ENCODE measurements at regions not wholly inside any gene's neighbourhood (a gene's known extent, or its start where the extent isn't known, plus 50 kb on each side); places are given as distances from the start of the nearest gene placed in this dataset.

GRCh38 chr16:5454349-5454748, 356.8 kb upstream of the EEF2KMT start:
- Mint-ChIP-seq H3K4me3 (ENCODE audit: unreplicated experiment) (no peak overlapping the region), H3K27ac (ENCODE audit: unreplicated experiment) (no peak overlapping the region), H3K27me3 (ENCODE audit: unreplicated experiment) (peaks cover 2% of the 10 kb centered on the region), H3K36me3 (ENCODE audit: unreplicated experiment) (no peaks in the 10 kb centered on the region), H3K4me1 (ENCODE audit: low read depth, unreplicated experiment) (no peaks in the 10 kb centered on the region), H3K9me3 (ENCODE audit: unreplicated experiment) (no peaks in the 10 kb centered on the region)
- TF ChIP-seq CTCF (IDR thresholded peaks at IDR 0.05; ENCODE audit: partially characterized antibody, unreplicated experiment) = no peak
- DNase-seq = no peak

- peaks cover 4% of the 10 kb centered on the region for H3K27me3 Mint-ChIP-seq (ENCODE audit: unreplicated experiment)
Measured at GRCh38 chr16:5451641-5452040, 354.0 kb upstream of the EEF2KMT start.

GRCh38 chr16:5450409-5451104, 353.0 kb upstream of the EEF2KMT start:
- Mint-ChIP-seq H3K36me3 (ENCODE audit: unreplicated experiment) (no peaks in the 10 kb centered on the region), H3K27me3 (ENCODE audit: unreplicated experiment) (peaks cover 4% of the 10 kb centered on the region), H3K4me1 (ENCODE audit: low read depth, unreplicated experiment) (no peaks in the 10 kb centered on the region), H3K4me3 (ENCODE audit: unreplicated experiment) (no peak overlapping the region), H3K27ac (ENCODE audit: unreplicated experiment) (no peak overlapping the region), H3K9me3 (ENCODE audit: unreplicated experiment) (peaks cover 4% of the 10 kb centered on the region)
- DNase-seq = no peak
- no peak for TF ChIP-seq CTCF (IDR thresholded peaks at IDR 0.05; ENCODE audit: partially characterized antibody, unreplicated experiment)

More at GRCh38 chr16:5451641-5452040, 354.0 kb upstream of the EEF2KMT start:
- no peak for TF ChIP-seq CTCF (IDR thresholded peaks at IDR 0.05; ENCODE audit: partially characterized antibody, unreplicated experiment)
- Mint-ChIP-seq H3K27ac (ENCODE audit: unreplicated experiment) (no peak overlapping the region), H3K9me3 (ENCODE audit: unreplicated experiment) (peaks cover 4% of the 10 kb centered on the region), H3K36me3 (ENCODE audit: unreplicated experiment) (no peaks in the 10 kb centered on the region), H3K4me1 (ENCODE audit: low read depth, unreplicated experiment) (no peaks in the 10 kb centered on the region), H3K4me3 (ENCODE audit: unreplicated experiment) (no peak overlapping the region)
- no peak for DNase-seq

- no peak overlapping the region for H3K4me3 Mint-ChIP-seq (ENCODE audit: unreplicated experiment)
- no peak for DNase-seq
- no peak overlapping the region for H3K27ac Mint-ChIP-seq (ENCODE audit: unreplicated experiment)
- H3K36me3 Mint-ChIP-seq (ENCODE audit: unreplicated experiment) = no peaks in the 10 kb centered on the region
- no peak for TF ChIP-seq CTCF (IDR thresholded peaks at IDR 0.05; ENCODE audit: partially characterized antibody, unreplicated experiment)
- H3K9me3 Mint-ChIP-seq (ENCODE audit: unreplicated experiment) = peaks cover 4% of the 10 kb centered on the region
- H3K4me1 Mint-ChIP-seq (ENCODE audit: low read depth, unreplicated experiment) = no peaks in the 10 kb centered on the region
- H3K27me3 Mint-ChIP-seq (ENCODE audit: unreplicated experiment) = peaks cover 4% of the 10 kb centered on the region
Measured at GRCh38 chr16:5449901-5450300, 352.3 kb upstream of the EEF2KMT start.

GRCh38 chr16:5448798-5449197, 351.2 kb upstream of the EEF2KMT start:
- peaks cover 4% of the 10 kb centered on the region for H3K9me3 Mint-ChIP-seq (ENCODE audit: unreplicated experiment)
- no peak for TF ChIP-seq CTCF (IDR thresholded peaks at IDR 0.05; ENCODE audit: partially characterized antibody, unreplicated experiment)
- no peak overlapping the region for H3K4me3 Mint-ChIP-seq (ENCODE audit: unreplicated experiment)
- no peak overlapping the region for H3K27ac Mint-ChIP-seq (ENCODE audit: unreplicated experiment)
- no peaks in the 10 kb centered on the region for H3K4me1 Mint-ChIP-seq (ENCODE audit: low read depth, unreplicated experiment)
- H3K27me3 Mint-ChIP-seq (ENCODE audit: unreplicated experiment) = peaks cover 4% of the 10 kb centered on the region
- no peak for DNase-seq
- H3K36me3 Mint-ChIP-seq (ENCODE audit: unreplicated experiment) = no peaks in the 10 kb centered on the region

All from glutamatergic neuron (in vitro differentiated cells).